Upper lobe of left lung (tissue), 4 donors: ENCODE measurements at regions not wholly inside any gene's neighbourhood (a gene's known extent, or its start where the extent isn't known, plus 50 kb on each side); places are given as distances from the start of the nearest gene placed in this dataset.

Experiments
- CTCF ChIP-seq, 6 experiments: fragments of 450-650 bp in 4 of 6; fragments of 200-600 bp in 2 of 6; sonication (generic) in 2 of 6; IDR thresholded peaks; one replicate each; pipeline ENCODE4 v1.5.1; 2016 to 2019; ENCODE audit warnings: antibody characterized with exemption in 6 of 6
- EP300 ChIP-seq, 4 donors: sonication (generic); formaldehyde crosslinking; IDR thresholded peaks; one replicate each; pipeline ENCODE4 v1.5.1; 2017; ENCODE audit warnings: antibody characterized with exemption in 4 of 4, control low read depth in 2 of 4
- POLR2A ChIP-seq, 4 donors: fragments of 450-650 bp; IDR thresholded peaks; one replicate each; pipeline ENCODE4 v1.5.1; 2016 to 2017; ENCODE audit warnings: antibody characterized with exemption in 4 of 4, mild to moderate bottlenecking in 2 of 4

DNA sequence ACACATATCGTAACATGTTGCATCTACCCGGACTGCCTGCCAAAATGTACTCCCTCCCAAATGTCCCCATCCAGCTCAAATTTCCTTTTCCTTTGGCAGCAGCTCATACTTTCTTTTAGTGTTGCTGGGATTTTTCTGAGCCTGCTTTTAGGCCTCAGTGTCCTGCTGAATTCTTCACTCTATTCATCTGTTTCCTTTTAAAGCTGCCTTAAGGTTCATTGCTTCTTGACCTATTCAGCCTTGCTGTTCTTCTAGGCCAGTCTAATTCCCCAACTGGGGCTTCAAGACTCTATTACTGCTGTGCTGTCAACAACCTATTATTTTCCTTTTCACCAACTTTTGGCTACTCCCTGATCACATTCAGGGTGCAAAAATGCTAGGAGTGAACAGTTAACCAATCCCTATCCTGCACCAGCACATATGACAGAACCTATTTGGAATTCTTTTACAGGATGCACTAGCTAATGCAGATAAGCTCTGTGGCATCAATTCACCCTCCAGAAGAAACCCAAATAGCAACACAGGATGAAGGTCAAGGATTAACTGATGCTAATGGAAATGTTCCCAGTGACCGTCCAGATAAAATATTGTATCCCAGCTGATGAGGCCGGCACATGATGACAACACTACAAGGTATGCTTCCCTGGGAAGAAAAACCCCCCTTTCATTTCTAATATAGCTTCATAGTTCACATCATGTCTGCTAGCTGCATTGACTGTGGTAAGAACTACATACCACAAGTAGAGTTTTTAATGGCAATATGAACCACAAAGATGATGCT, 114.7 kb upstream of the TTC29 start:
- TF ChIP-seq CTCF (IDR thresholded peaks at IDR 0.05) (no peak), EP300 (IDR thresholded peaks at IDR 0.05) (no peak), POLR2A (IDR thresholded peaks at IDR 0.05) (no peak)
